Mucosa of descending colon (tissue), 3 donors: ENCODE measurements at regions not wholly inside any gene's neighbourhood (a gene's known extent, or its start where the extent isn't known, plus 50 kb on each side); places are given as distances from the start of the nearest gene placed in this dataset.
"Not testable (repeated sequence)": the region's sequence is repeated elsewhere in the genome, so short reads cannot be mapped to it uniquely, and the experiment has no call there.

Experiments
- ATAC-seq: fragments of 200-7000 bp; cut with Tn5 transposase; one replicate; pipeline ENCODE4 v1.9.1; 2020; ENCODE audit warnings: mild to moderate bottlenecking, moderate library complexity
- DNase-seq, 3 donors: peaks; one replicate each; pipeline ENCODE4 v3.0.0-alpha.2; 2020
- H3K36me3 ChIP-seq: fragments of 200-600 bp; one replicate; pipeline ENCODE4 v1.8.0; 2021; ENCODE audit warnings: low read depth, mild to moderate bottlenecking
- H3K4me1 ChIP-seq: fragments of 200-600 bp; one replicate; pipeline ENCODE4 v1.8.0; 2021; ENCODE audit warnings: low read depth, mild to moderate bottlenecking
- H3K4me3 ChIP-seq: fragments of 200-600 bp; one replicate; pipeline ENCODE4 v1.8.0; 2021; ENCODE audit warnings: mild to moderate bottlenecking
- H3K9me3 ChIP-seq: fragments of 200-600 bp; one replicate; pipeline ENCODE4 v1.8.0; 2021; ENCODE audit warnings: mild to moderate bottlenecking
- CTCF ChIP-seq: fragments of 200-600 bp; IDR thresholded peaks from one replicate; pipeline ENCODE4 v1.8.0; 2022; ENCODE audit warnings: antibody characterized with exemption, mild to moderate bottlenecking
- intact Hi-C, 2 donors: fragments of 100-400 bp; cut with DNase I in 1 of 2; cut with micrococcal nuclease in 1 of 2; formaldehyde crosslinking; loops; one replicate each; pipeline versions ENCODE4 v1.11.0 to v1.11.1; 2022; cut with DNase I, micrococcal nuclease
- donor health status: DM: no; HTN: no; CAD: no; lungs with moderate emphysema.
- donor health status: DM: no; HTN: no; CAD: no.
- donor health status: DM: no; HTN: yes; CAD: no.

GRCh38 chr2:239800785-239801386 is 224.3 kb downstream of the NDUFA10 start:
- Histone ChIP-seq H3K9me3 (no peaks in the 10 kb centered on the region), H3K36me3 (no peaks in the 10 kb centered on the region), H3K4me1 (no peaks in the 10 kb centered on the region), H3K4me3 (no peak overlapping the region)
- no peak for ATAC-seq
- TF ChIP-seq CTCF: no peak
- intact Hi-C loops: no loop called here
- DNase-seq: no peak

- no peak for TF ChIP-seq CTCF
- intact Hi-C loops: no loop called here
- Histone ChIP-seq H3K4me1 (no peaks in the 10 kb centered on the region), H3K4me3 (no peak overlapping the region), H3K36me3 (no peaks in the 10 kb centered on the region), H3K9me3 (no peaks in the 10 kb centered on the region)
- DNase-seq (no peak), ATAC-seq (no peak)
These were observed 227.8 kb downstream of the NDUFA10 start for GRCh38 chr2:239797316-239797715.

GRCh38 chr2:239795761-239796160 is 229.4 kb downstream of the NDUFA10 start:
- intact Hi-C loops, H3K36me3 ChIP-seq, H3K4me3 ChIP-seq, H3K4me1 ChIP-seq, H3K9me3 ChIP-seq, ATAC-seq, DNase-seq: not testable (repeated sequence)

- ATAC-seq: no peak
- intact Hi-C loops: no loop called here
These were observed 231.3 kb downstream of the NDUFA10 start for GRCh38 chr2:239793836-239794235.

GRCh38 chr2:239793086-239793485 is 232.1 kb downstream of the NDUFA10 start:
- H3K4me1 ChIP-seq: no peaks in the 10 kb centered on the region
- no peaks in the 10 kb centered on the region for H3K36me3 ChIP-seq
- no peak for DNase-seq
- intact Hi-C loops: no loop called here
- H3K4me3 ChIP-seq: no peak overlapping the region
- ATAC-seq: no peak
- TF ChIP-seq CTCF: no peak
- no peaks in the 10 kb centered on the region for H3K9me3 ChIP-seq

More at GRCh38 chr2:239793836-239794235, 231.3 kb downstream of the NDUFA10 start:
- Histone ChIP-seq H3K36me3 (no peaks in the 10 kb centered on the region), H3K4me1 (no peaks in the 10 kb centered on the region), H3K4me3 (no peak overlapping the region), H3K9me3 (no peaks in the 10 kb centered on the region)
- TF ChIP-seq CTCF: no peak
- no peak for DNase-seq

- no peak for TF ChIP-seq CTCF
- Histone ChIP-seq H3K36me3 (no peaks in the 10 kb centered on the region), H3K4me3 (no peak overlapping the region), H3K9me3 (no peaks in the 10 kb centered on the region), H3K4me1 (no peaks in the 10 kb centered on the region)
- no peak for ATAC-seq
- intact Hi-C loops: no loop called here
- DNase-seq: no peak
These were observed 232.6 kb downstream of the NDUFA10 start for GRCh38 chr2:239792405-239793084.
